Fibroblast of the aortic adventitia (primary cell): ENCODE measurements at regions not wholly inside any gene's neighbourhood (a gene's known extent, or its start where the extent isn't known, plus 50 kb on each side); places are given as distances from the start of the nearest gene placed in this dataset.

Experiments
- DNase-seq: peaks from one replicate; pipeline ENCODE4 v3.0.0-alpha.2; 2010; ENCODE audit warnings: low read depth
- H3K4me3 ChIP-seq: 2 replicates; pipeline ENCODE4 v1.5.1; 2011; ENCODE audit warnings: low read depth, mild to moderate bottlenecking, control low read depth, low read length, moderate library complexity
- TF ChIP-seq, protein P1 (sequence below): IDR thresholded peaks from 2 replicates; pipeline ENCODE4 v1.5.1; 2011; ENCODE audit warnings: mild to moderate bottlenecking, low read length, control low read depth, inconsistent platforms; ENCODE audit not compliant: insufficient read depth

DNA sequence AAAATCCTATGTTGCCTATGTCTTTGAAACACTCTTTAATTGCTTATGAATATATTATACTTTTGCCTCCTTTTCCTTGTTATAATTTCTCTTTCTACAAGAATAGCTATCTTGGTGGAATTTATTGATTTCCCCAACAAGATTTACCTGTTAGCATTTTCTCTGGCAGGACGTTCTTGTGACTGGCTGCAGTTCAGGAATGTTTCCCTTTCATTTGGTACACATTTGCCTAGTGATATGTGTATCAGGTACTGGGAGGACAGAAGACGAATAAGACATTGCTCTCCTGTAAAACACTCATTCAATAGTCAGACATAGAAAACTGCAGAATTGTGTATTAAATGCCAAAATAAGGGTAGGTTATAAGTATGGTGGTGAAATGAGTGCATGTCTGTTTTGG is 279.9 kb downstream of the FAT3 start:
- TF ChIP-seq, protein P1, sequence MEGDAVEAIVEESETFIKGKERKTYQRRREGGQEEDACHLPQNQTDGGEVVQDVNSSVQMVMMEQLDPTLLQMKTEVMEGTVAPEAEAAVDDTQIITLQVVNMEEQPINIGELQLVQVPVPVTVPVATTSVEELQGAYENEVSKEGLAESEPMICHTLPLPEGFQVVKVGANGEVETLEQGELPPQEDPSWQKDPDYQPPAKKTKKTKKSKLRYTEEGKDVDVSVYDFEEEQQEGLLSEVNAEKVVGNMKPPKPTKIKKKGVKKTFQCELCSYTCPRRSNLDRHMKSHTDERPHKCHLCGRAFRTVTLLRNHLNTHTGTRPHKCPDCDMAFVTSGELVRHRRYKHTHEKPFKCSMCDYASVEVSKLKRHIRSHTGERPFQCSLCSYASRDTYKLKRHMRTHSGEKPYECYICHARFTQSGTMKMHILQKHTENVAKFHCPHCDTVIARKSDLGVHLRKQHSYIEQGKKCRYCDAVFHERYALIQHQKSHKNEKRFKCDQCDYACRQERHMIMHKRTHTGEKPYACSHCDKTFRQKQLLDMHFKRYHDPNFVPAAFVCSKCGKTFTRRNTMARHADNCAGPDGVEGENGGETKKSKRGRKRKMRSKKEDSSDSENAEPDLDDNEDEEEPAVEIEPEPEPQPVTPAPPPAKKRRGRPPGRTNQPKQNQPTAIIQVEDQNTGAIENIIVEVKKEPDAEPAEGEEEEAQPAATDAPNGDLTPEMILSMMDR: no peak
- no peak for DNase-seq
- no peak overlapping the region for H3K4me3 ChIP-seq

DNA sequence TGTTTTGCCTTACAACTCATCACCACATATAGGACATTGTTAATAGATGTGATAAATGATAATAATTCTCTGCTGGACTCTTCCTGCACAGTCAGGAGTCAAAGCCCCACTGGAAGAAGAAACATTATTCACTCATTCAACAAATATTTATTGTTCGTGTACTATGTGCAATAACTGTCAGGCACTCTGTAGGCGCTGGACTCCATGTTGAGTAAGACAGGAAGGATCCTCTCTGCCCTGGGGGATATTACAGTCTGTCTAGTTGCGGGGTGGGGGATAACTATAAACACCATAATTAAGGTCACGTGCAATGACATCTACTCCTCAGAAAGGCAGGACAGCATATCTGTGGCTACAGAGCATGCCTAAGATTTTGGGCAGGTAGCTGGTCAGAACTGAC is 281.1 kb downstream of the FAT3 start:
- no peak for DNase-seq
- TF ChIP-seq, protein P1: no peak
- no peak overlapping the region for H3K4me3 ChIP-seq

DNA sequence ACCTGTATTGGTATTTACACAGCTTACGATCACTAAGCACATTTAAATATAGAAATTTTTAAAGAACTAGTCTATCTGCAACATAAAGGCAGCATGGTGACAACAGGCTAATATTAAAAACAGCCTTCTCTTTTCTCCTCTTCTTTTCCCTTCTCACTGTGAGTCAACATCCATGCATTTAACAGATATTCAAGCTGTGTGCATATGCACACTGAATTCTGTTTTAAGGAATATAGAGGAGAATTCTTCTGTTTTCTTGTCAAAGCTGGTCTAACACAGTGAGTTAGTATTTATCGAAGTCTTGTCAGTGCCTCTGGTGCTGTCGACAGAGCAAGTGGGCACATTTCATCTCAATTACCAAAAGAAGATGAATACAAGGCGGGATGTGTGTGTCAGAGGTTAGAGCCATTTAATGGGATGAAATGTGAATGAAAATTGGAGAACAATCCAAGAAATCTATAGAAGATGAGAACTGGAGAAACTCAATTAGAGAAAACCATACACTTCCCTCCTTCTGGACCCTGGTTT is 282.3 kb downstream of the FAT3 start:
- H3K4me3 ChIP-seq: no peak overlapping the region
- DNase-seq: no peak
- TF ChIP-seq, protein P1: no peak

DNA sequence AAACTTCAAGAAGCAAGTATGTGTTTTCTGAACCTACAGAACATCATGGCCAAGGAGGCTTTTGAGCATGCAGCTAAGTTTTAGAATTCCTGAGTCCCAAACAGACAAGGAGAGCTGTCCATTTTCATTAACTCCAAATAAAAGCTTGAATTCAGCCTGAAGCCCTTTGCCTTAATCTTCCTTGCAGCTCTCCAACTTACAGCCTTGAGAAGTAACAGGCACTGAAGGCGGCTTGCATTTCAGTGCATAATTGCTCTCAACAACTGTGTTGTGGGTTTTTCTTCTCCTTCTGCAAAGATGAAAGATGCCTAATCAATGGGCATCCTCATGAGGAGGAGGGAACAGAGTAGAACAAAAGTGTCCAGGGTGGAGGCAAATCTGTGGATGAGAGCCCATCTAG is 286.0 kb downstream of the FAT3 start:
- H3K4me3 ChIP-seq: no peak overlapping the region
- DNase-seq: no peak
- TF ChIP-seq, protein P1: no peak

DNA sequence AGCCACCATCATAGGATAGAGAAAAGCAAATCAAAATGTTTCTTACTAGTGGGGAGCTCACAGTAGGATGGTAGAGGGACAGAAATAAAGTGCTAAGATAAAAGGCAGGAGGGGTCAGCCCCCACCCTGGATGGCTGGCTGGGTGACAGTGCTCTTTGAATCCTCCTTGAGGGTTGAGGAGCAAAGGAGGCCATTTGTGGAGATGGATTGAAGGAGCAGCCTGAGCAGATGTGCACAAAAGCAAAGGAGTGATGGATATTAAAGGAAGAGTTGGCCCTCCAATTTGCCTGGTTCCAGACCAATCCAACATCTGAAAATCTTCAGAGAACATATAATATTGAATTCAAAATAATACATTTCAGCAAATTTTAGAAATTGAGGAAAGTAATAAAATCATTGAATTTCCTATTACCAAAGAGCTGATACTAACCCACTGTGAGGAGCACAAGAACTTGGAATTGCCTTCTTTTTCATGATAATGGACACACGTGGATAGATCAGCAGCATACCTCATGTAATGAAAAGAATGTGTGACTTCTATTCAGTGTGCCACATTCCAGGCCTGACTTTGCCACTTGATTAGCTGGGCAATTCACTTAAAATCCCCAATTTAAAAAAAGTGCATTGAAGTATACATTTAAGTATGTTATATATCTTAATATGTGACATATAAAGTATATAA is 287.0 kb downstream of the FAT3 start:
- H3K4me3 ChIP-seq: no peak overlapping the region
- DNase-seq: no peak
- TF ChIP-seq, protein P1: no peak

DNA sequence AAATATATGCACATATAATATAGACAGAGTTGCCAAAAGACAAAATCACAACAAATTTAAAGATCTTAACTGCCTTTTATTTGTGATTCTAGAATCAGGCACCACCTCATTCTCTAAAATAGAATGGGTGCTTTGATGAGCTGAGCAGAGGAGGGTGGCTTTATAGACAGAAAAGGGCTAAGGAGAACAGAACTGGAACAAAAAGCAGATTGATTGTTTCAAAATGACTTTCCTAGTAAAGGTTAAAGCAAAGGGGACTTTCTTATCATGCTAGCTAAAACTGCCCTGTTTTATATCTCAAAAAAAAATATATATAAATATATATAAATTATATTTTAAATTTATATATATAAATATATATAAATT is 287.6 kb downstream of the FAT3 start:
- TF ChIP-seq, protein P1: no peak
- DNase-seq: no peak
- no peak overlapping the region for H3K4me3 ChIP-seq

DNA sequence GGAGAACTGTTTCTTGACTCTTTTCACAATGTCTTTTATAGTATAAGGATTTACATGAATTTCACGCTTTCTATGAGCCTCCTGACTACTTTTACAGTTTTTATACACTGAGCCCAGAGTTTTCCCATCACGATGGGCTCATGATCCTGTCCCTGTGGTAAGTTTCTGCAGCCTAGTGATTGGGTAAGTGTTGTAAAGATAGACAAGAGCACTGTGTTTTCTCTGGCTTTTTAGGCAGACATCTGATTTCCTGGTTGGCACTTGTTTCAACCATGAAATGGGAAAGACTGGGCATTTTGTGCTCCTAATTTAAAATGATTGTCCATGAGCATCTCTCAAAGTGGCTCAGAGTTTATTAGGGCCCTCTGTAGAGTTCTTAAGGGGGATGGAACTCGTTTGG is 299.0 kb downstream of the FAT3 start:
- no peak for DNase-seq
- no peak overlapping the region for H3K4me3 ChIP-seq
- TF ChIP-seq, protein P1: no peak
